HepG2 (cell line): ENCODE measurements at regions not wholly inside any gene's neighbourhood (a gene's known extent, or its start where the extent isn't known, plus 50 kb on each side); places are given as distances from the start of the nearest gene placed in this dataset.

Source experiments
- HNRNPH1 ChIP-seq: fragments of 200-400 bp; formaldehyde crosslinking; optimal IDR thresholded peaks from 2 replicates; pipeline ENCODE3; 2017; ENCODE audit warnings: mild to moderate bottlenecking, low read depth, low read length
- KLF16 ChIP-seq, 2 experiments: sonication (generic) in 1 of 2; formaldehyde crosslinking in 1 of 2; IDR thresholded peaks; 2 replicates each; pipeline versions ENCODE4 v1.6.1 to v1.8.0; 2016 to 2023; ENCODE audit warnings: missing genetic modification reagents in 2 of 2, missing compliant biosample characterization in 1 of 2
- MYC ChIP-seq: sonication (generic); formaldehyde crosslinking; IDR thresholded peaks from 2 replicates; pipeline ENCODE4 v1.9.0; 2021; ENCODE audit warnings: missing genetic modification reagents, borderline replicate concordance
- ZIK1 ChIP-seq: sonication (generic); formaldehyde crosslinking; IDR thresholded peaks from 2 replicates; pipeline ENCODE4 v1.5.0; 2020; ENCODE audit warnings: mild to moderate bottlenecking, low read depth, missing genetic modification reagents, borderline replicate concordance
- ZNF619 ChIP-seq: sonication (generic); formaldehyde crosslinking; IDR thresholded peaks from 2 replicates; pipeline ENCODE4 v1.4.0; 2020; ENCODE audit warnings: mild to moderate bottlenecking, missing genetic modification reagents
- ZSCAN9 ChIP-seq: IDR thresholded peaks from 2 replicates; pipeline ENCODE4 v1.6.1; 2016; ENCODE audit warnings: borderline replicate concordance
- TF ChIP-seq, protein P1 (sequence below): sonication (generic); formaldehyde crosslinking; IDR thresholded peaks from 2 replicates; pipeline ENCODE4 v1.4.0; 2020; ENCODE audit warnings: mild to moderate bottlenecking, missing genetic modification reagents
- TF ChIP-seq, protein P2 (sequence below): sonication (generic); formaldehyde crosslinking; IDR thresholded peaks from 2 replicates; pipeline ENCODE4 v1.4.0; 2020; ENCODE audit warnings: mild to moderate bottlenecking, low read depth, missing genetic modification reagents

DNA sequence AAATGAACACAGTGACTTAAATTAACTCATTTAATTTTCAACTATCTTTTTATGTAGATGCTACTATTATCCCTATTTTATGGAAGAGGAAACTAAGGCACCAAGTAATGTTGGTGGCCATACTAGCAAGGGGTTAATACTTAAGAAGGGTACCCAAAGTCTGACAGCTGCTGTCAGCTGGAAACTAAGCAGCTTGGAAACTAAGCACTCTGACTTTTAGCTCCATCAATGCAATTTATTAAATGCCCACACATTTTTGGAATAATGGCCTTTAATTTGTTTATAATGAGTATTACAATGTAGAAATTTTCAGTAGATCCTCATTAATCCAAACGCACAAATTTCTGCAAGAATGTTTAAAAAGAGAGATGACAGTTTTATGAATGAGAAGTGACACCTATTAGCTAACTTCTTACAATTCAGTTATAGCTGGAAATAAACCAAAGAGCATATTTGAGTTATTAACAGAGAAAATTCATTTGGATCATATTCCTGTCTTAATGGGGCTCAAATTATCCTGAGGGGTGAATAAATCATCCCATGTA is 483.1 kb upstream of the MBL2 start (continued):
- TF ChIP-seq, protein P1, sequence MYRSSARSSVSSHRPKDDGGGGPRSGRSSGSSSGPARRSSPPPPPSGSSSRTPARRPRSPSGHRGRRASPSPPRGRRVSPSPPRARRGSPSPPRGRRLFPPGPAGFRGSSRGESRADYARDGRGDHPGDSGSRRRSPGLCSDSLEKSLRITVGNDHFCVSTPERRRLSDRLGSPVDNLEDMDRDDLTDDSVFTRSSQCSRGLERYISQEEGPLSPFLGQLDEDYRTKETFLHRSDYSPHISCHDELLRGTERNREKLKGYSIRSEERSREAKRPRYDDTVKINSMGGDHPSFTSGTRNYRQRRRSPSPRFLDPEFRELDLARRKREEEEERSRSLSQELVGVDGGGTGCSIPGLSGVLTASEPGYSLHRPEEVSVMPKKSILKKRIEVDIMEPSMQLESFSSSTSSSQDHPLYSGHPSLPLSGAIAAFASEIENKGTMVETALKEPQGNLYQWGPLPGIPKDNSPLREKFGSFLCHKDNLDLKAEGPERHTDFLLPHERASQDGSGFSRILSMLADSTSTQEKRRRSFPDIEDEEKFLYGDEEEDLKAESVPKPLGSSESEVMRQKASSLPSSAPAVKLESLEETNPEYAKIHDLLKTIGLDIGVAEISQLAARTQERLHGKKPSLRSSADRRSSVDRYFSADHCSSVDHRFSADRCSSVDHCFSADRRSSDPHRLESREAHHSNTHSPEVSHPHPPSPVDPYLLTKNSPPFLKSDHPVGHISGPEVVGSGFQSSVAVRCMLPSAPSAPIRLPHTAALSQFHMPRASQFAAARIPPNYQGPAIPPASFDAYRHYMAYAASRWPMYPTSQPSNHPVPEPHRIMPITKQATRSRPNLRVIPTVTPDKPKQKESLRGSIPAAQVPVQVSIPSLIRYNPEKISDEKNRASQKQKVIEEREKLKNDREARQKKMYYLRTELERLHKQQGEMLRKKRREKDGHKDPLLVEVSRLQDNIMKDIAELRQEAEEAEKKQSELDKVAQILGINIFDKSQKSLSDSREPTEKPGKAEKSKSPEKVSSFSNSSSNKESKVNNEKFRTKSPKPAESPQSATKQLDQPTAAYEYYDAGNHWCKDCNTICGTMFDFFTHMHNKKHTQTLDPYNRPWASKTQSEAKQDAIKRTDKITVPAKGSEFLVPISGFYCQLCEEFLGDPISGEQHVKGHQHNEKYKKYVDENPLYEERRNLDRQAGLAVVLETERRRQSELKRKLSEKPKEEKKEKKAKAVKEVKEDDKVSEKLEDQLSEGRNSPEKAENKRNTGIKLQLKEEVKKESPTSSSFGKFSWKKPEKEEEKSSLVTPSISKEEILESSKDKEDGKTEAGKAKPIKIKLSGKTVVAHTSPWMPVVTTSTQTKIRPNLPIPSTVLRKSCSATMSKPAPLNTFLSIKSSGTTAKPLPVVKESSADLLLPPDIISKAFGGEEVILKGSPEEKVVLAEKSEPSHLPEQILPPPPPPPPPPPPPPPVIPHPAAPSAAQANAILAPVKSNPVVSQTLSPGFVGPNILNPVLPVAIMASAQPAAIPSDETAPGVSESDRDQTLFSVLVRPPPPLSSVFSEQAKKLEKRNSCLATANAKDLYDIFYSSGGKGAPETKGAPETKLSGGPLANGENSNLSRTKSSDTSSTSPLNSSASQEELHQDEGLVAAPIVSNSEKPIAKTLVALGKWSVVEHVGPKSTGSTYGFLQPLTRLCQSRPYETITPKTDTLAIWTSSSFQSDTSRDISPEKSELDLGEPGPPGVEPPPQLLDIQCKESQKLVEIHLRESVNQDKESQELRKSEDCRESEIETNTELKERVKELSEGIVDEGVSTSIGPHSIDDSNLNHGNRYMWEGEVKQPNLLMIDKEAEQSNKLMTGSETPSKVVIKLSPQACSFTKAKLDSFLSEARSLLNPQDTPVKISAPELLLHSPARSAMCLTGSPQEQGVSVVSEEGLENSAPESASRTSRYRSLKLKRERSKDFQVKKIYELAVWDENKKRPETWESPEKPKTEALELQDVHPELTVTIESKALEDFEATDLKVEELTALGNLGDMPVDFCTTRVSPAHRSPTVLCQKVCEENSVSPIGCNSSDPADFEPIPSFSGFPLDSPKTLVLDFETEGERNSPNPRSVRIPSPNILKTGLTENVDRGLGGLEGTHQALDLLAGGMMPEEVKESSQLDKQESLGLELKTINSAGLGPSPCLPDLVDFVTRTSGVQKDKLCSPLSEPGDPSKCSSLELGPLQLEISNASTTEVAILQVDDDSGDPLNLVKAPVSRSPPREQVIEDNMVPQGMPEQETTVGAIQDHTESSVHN (CRISPR knock-in tag), result no peak
- TF ChIP-seq, protein P2, sequence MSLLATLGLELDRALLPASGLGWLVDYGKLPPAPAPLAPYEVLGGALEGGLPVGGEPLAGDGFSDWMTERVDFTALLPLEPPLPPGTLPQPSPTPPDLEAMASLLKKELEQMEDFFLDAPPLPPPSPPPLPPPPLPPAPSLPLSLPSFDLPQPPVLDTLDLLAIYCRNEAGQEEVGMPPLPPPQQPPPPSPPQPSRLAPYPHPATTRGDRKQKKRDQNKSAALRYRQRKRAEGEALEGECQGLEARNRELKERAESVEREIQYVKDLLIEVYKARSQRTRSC (CRISPR knock-in tag), result no peak
- TF ChIP-seq ZSCAN9 (no peak), ZIK1 (CRISPR knock-in tag) (no peak), KLF16 (CRISPR knock-in tag; IDR thresholded peaks at IDR 0.05) (no peak), MYC (CRISPR knock-in tag) (no peak), HNRNPH1 (no peak), ZNF619 (CRISPR knock-in tag) (no peak)
